ENCODE measurements at regions not wholly inside any gene's neighbourhood (a gene's known extent, or its start where the extent isn't known, plus 50 kb on each side); places are given as distances from the start of the nearest gene placed in this dataset.

GRCh38 chr1:189868021-189868420, 609.6 kb downstream of the BRINP3 start:
- WGBS, 5 donors: 70 to 84% (median 77%) methylated on average over 4 of the region's 4 CpGs
- Histone ChIP-seq H3K27me3 (replicated peaks in 1 of 7) (no peaks in the 10 kb centered on the region), H3K4me3 (no peak overlapping the region), H3K9me3 (peaks cover 0 to 2% (median 0%) of the 10 kb centered on the region in 8 donors), H3K27ac (no peak overlapping the region), H3K4me1 (no peaks in the 10 kb centered on the region), H3K36me3 (no peaks in the 10 kb centered on the region)
- intact Hi-C loops (cut with DNase I; ENCODE audit: low total_unique reads): loop anchor here (10.0 kb wide), 1 partner anchor 1063 kb away; no protein-coding TSS in a partner anchor
- no peak for TF ChIP-seq CTCF (IDR thresholded peaks at IDR 0.05 in 8 of 11, conservative IDR thresholded peaks at IDR 0.05 in 3 of 11)
- no peak for TF ChIP-seq POLR2A (IDR thresholded peaks at IDR 0.05)
- no peak for TF ChIP-seq POLR2AphosphoS5 (IDR thresholded peaks at IDR 0.05)
- no peak for DNase-seq

GRCh38 chr1:189874715-189875435, 602.8 kb downstream of the BRINP3 start:
- no peak for DNase-seq
- intact Hi-C loops (cut with DNase I; ENCODE audit: low total_unique reads): no loop called here
- H3K9me3 ChIP-seq: peaks cover 0 to 4% (median 0%) of the 10 kb centered on the region in 8 donors
- H3K27ac ChIP-seq: no peak overlapping the region
- H3K36me3 ChIP-seq: no peaks in the 10 kb centered on the region
- TF ChIP-seq CTCF (IDR thresholded peaks at IDR 0.05 in 8 of 11, conservative IDR thresholded peaks at IDR 0.05 in 3 of 11) (no peak), POLR2AphosphoS5 (IDR thresholded peaks at IDR 0.05) (no peak), POLR2A (IDR thresholded peaks at IDR 0.05) (no peak)
- H3K4me1 ChIP-seq: no peaks in the 10 kb centered on the region
- no peak overlapping the region for H3K4me3 ChIP-seq
- no peaks in the 10 kb centered on the region for H3K27me3 ChIP-seq (replicated peaks in 1 of 7)

- H3K9me3 ChIP-seq: peaks cover 0 to 5% (median 0%) of the 10 kb centered on the region in 8 donors
- intact Hi-C loops (cut with DNase I; ENCODE audit: low total_unique reads): no loop called here
- no peaks in the 10 kb centered on the region for H3K27me3 ChIP-seq (replicated peaks in 1 of 7)
- H3K4me3 ChIP-seq: no peak overlapping the region
- 72 to 81% (median 77%) methylated on average over 3 of the region's 3 CpGs for WGBS, 5 donors
- H3K4me1 ChIP-seq: no peaks in the 10 kb centered on the region
- DNase-seq: no peak
- H3K27ac ChIP-seq: no peak overlapping the region
- TF ChIP-seq POLR2A (IDR thresholded peaks at IDR 0.05): no peak
- TF ChIP-seq POLR2AphosphoS5 (IDR thresholded peaks at IDR 0.05): no peak
- TF ChIP-seq CTCF (IDR thresholded peaks at IDR 0.05 in 8 of 11, conservative IDR thresholded peaks at IDR 0.05 in 3 of 11): no peak
- H3K36me3 ChIP-seq: no peaks in the 10 kb centered on the region
These were observed 597.5 kb downstream of the BRINP3 start for GRCh38 chr1:189880135-189880534.

GRCh38 chr1:189899686-189900425, 577.8 kb downstream of the BRINP3 start:
- 12 to 20% (median 14%) methylated on average over 1 of the region's 1 CpG for WGBS, 5 donors
- H3K36me3 ChIP-seq: no peaks in the 10 kb centered on the region
- intact Hi-C loops (cut with DNase I; ENCODE audit: low total_unique reads): no loop called here
- H3K4me1 ChIP-seq: no peaks in the 10 kb centered on the region
- H3K4me3 ChIP-seq: no peak overlapping the region
- H3K9me3 ChIP-seq: peaks cover 0 to 9% (median 0%) of the 10 kb centered on the region in 8 donors
- H3K27ac ChIP-seq: no peak overlapping the region
- DNase-seq: no peak
- TF ChIP-seq POLR2A (IDR thresholded peaks at IDR 0.05) (no peak), POLR2AphosphoS5 (IDR thresholded peaks at IDR 0.05) (no peak), CTCF (IDR thresholded peaks at IDR 0.05 in 8 of 11, conservative IDR thresholded peaks at IDR 0.05 in 3 of 11) (no peak)
- H3K27me3 ChIP-seq (replicated peaks in 1 of 7): no peaks in the 10 kb centered on the region
